ENCODE measurements at regions not wholly inside any gene's neighbourhood (a gene's known extent, or its start where the extent isn't known, plus 50 kb on each side); places are given as distances from the start of the nearest gene placed in this dataset.

DNA sequence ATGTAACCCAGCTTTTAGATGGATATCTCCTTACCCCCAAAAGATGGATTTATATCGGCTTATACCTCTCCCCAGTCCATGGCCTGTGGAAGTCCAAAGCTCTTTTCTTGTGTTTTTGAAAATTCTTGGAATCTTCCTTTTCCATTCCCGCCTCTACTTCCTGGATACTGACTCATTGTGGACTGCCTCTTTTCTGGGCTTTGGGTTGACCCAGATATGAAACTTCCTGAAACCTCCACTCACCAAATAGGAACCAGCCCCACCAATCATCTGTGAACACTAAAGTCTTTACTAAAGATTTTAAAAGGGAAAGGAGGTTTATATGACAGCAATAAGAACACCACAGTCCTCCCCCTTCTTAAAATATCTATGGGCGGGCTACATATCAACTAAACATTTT lies 163.4 kb upstream of the SYN3 start:
- 84% methylated on average over 3 of the region's 3 CpGs for WGBS
- Histone ChIP-seq H3K27me3 (ENCODE audit: control insufficient read depth in 2 of 2, insufficient read depth in 1 of 2, low read length in 1 of 2) (no peaks in the 10 kb centered on the region), H3K27ac (ENCODE audit: low read depth in 1 of 2, low read length in 1 of 2) (no peak overlapping the region), H3K36me3 (ENCODE audit: control insufficient read depth in 2 of 2, insufficient read depth in 2 of 2, low read length in 1 of 2) (no peaks in the 10 kb centered on the region), H3K9me3 (ENCODE audit: control insufficient read depth in 2 of 2, insufficient read depth in 1 of 2, low read length in 1 of 2) (no peaks in the 10 kb centered on the region), H3K4me3 (ENCODE audit: low read length in 2 of 2) (no peak overlapping the region), H3K4me1 (ENCODE audit: control insufficient read depth in 2 of 2, insufficient read depth in 2 of 2, low read length in 2 of 2) (no peaks in the 10 kb centered on the region)
- DNase-seq (ENCODE audit: low read depth in 6 of 9, low spot score in 9 of 9) = no peak

DNA sequence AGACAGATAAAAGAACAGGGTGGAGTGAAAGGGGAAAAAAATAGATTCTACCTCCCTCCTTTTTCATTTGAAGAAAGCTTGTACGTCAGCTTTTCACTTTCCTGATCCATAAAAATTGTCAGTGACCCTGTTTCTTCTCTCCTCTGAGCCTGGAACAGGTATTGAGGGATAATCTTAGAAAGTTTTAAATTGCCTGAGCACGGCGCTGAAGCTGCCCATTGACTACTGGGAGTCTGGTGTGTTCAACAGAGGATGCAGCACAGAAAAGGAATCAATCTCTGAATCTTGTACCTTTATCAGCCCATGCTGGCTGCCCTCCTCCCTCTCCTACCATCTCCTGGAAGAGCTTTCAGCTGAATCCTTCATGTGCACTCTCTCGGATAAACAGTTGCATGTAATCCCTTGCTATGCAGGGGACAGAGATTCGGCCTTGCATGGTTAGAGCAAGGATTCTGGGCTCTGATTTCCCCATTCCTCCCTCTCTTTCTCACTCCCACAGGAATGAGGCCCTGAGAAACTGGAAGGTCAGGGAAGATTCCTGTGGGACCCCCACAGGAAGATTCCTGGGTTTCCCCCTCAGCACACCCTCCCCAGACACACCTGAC lies 162.4 kb upstream of the SYN3 start:
- no peak for DNase-seq (ENCODE audit: low read depth in 6 of 9, low spot score in 9 of 9)
- WGBS = 87% methylated on average over 5 of the region's 5 CpGs
- no peak overlapping the region for H3K27ac ChIP-seq (ENCODE audit: low read depth in 1 of 2, low read length in 1 of 2)
- no peaks in the 10 kb centered on the region for H3K27me3 ChIP-seq (ENCODE audit: control insufficient read depth in 2 of 2, insufficient read depth in 1 of 2, low read length in 1 of 2)
- no peaks in the 10 kb centered on the region for H3K9me3 ChIP-seq (ENCODE audit: control insufficient read depth in 2 of 2, insufficient read depth in 1 of 2, low read length in 1 of 2)
- no peaks in the 10 kb centered on the region for H3K36me3 ChIP-seq (ENCODE audit: control insufficient read depth in 2 of 2, insufficient read depth in 2 of 2, low read length in 1 of 2)
- H3K4me3 ChIP-seq (ENCODE audit: low read length in 2 of 2) = no peak overlapping the region
- no peaks in the 10 kb centered on the region for H3K4me1 ChIP-seq (ENCODE audit: control insufficient read depth in 2 of 2, insufficient read depth in 2 of 2, low read length in 2 of 2)

DNA sequence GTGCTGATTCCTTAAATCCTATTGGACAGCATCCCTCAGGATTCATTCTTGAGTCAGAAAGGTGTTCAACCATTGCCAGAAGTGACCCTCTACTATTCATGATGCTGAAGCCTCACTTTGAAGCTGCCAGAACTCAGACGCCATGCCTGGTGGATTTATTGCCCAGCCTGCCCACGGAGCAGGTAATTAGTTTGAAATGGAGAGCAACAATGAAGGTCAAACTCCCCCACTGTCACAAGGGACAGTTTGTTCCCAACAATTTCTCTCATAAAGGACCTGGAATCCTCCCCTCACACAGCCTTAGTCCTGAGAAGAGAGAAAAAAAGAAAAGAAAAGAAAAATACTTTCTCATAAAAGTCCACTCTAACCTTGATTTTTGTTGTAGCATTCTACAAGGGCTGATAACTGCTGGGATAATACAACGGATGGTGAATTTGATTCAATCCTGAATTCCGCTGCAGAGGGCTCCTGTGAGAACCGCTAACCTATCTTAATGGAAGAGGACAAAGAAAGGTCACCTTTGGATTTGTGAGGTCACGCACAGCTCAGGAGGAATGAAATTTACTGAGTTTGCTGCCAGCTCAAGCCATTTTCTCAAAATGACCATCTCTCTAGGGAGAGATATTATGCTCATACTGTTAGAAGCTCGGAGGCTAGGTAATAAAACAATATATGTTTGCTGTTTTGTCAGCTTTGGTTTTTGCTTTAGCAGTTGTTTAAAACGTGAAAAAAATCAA lies 161.6 kb upstream of the SYN3 start:
- Histone ChIP-seq H3K27ac (ENCODE audit: low read depth in 1 of 2, low read length in 1 of 2) (no peak overlapping the region), H3K4me1 (ENCODE audit: control insufficient read depth in 2 of 2, insufficient read depth in 2 of 2, low read length in 2 of 2) (no peaks in the 10 kb centered on the region), H3K9me3 (ENCODE audit: control insufficient read depth in 2 of 2, insufficient read depth in 1 of 2, low read length in 1 of 2) (no peaks in the 10 kb centered on the region), H3K27me3 (ENCODE audit: control insufficient read depth in 2 of 2, insufficient read depth in 1 of 2, low read length in 1 of 2) (no peaks in the 10 kb centered on the region), H3K36me3 (ENCODE audit: control insufficient read depth in 2 of 2, insufficient read depth in 2 of 2, low read length in 1 of 2) (no peaks in the 10 kb centered on the region), H3K4me3 (ENCODE audit: low read length in 2 of 2) (no peak overlapping the region)
- no peak for DNase-seq (ENCODE audit: low read depth in 6 of 9, low spot score in 9 of 9)
- WGBS = 82% methylated on average over 8 of the region's 8 CpGs

DNA sequence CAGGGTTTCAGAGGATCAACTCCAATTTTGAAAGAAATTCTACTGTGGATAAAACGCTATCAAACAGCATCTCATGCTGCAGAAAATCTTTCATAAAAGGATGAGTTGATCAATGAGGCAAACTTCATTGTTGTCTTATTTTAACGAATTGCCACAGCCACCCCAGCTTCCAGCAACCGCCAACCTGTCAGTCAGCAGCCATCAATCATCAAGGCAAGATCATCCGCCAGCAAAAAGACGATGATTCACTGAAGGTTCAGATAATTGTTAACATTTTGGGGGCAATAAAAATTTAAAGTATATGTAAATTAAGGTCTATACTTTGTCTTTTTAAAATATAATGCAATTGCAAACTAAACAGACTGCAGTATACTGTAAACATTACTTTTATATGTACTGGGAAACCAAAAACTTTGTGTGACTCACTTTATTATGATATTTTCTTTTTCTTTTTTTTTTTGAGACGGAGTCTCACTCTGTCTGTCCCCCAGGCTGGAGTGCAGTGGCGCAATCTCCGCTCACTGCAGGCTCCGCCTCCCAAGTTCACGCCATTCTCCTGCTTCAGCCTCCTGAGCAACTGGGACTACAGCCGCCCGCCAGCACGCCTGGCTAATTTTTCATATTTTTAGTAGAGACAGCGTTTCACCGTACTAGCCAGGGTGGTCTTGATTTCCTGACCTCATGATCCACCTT lies 155.3 kb upstream of the SYN3 start:
- no peak for DNase-seq (ENCODE audit: low read depth in 6 of 9, low spot score in 9 of 9)
- H3K27me3 ChIP-seq (ENCODE audit: control insufficient read depth in 2 of 2, insufficient read depth in 1 of 2, low read length in 1 of 2) = peaks cover 0 to 2% of the 10 kb centered on the region in 2 donors
- H3K9me3 ChIP-seq (ENCODE audit: control insufficient read depth in 2 of 2, insufficient read depth in 1 of 2, low read length in 1 of 2) = no peaks in the 10 kb centered on the region
- H3K36me3 ChIP-seq (ENCODE audit: control insufficient read depth in 2 of 2, insufficient read depth in 2 of 2, low read length in 1 of 2) = no peaks in the 10 kb centered on the region
- H3K4me1 ChIP-seq (ENCODE audit: control insufficient read depth in 2 of 2, insufficient read depth in 2 of 2, low read length in 2 of 2) = no peaks in the 10 kb centered on the region
- WGBS = 90% methylated on average over 15 of the region's 15 CpGs
- H3K4me3 ChIP-seq (ENCODE audit: low read length in 2 of 2) = no peak overlapping the region
- H3K27ac ChIP-seq (ENCODE audit: low read depth in 1 of 2, low read length in 1 of 2) = no peak overlapping the region

DNA sequence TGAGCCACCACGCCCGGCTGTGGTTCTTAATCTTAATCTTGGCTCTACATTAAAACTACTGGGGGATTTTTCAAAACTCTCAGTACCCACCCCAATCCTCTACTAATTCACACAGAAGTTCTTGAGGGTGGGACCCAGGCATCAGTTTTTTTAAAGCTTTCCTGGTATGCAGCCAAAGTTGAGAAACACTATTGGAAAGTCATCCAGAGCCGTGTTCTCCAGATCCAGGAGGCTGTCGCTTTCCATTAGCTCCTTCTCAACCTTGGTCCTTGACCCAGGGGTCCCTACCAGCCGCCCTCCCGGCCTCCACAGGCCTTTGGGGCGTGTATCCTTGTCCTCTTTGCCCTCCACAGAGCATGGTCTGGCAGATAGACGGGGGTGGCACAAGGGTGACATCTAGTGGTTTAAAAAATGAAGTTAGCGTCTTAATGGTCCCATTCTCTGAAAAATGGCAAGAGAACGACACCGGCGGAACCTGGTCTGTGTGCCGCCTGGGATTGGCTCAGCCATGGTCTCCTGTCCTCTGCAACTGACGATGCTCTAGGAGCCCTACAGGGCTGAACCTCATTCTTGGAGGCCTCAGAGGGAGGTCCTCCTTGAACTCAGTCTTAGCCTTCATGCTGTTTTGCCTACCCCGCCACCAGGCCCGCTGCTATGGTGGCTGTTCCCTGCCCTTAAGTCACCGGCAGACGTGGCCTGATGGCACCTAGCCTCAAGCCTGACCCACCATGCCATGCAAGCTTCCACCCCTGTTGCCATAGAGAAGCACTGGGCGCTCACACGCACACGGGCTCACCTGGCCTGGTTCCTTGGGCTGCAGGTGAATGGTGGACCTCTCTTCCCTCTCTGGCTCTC lies 152.0 kb upstream of the SYN3 start:
- no peak overlapping the region for H3K4me3 ChIP-seq (ENCODE audit: low read length in 2 of 2)
- peak in 6 of 9 donors; percentile 6 to 37 (median 14) for DNase-seq (ENCODE audit: low read depth in 6 of 9, low spot score in 9 of 9)
- H3K36me3 ChIP-seq (ENCODE audit: control insufficient read depth in 2 of 2, insufficient read depth in 2 of 2, low read length in 1 of 2) = no peaks in the 10 kb centered on the region
- H3K27me3 ChIP-seq (ENCODE audit: control insufficient read depth in 2 of 2, insufficient read depth in 1 of 2, low read length in 1 of 2) = peaks cover 0 to 2% of the 10 kb centered on the region in 2 donors
- no peaks in the 10 kb centered on the region for H3K4me1 ChIP-seq (ENCODE audit: control insufficient read depth in 2 of 2, insufficient read depth in 2 of 2, low read length in 2 of 2)
- no peaks in the 10 kb centered on the region for H3K9me3 ChIP-seq (ENCODE audit: control insufficient read depth in 2 of 2, insufficient read depth in 1 of 2, low read length in 1 of 2)
- H3K27ac ChIP-seq (ENCODE audit: low read depth in 1 of 2, low read length in 1 of 2) = no peak overlapping the region
- WGBS = 54% methylated on average over 21 of the region's 21 CpGs

DNA sequence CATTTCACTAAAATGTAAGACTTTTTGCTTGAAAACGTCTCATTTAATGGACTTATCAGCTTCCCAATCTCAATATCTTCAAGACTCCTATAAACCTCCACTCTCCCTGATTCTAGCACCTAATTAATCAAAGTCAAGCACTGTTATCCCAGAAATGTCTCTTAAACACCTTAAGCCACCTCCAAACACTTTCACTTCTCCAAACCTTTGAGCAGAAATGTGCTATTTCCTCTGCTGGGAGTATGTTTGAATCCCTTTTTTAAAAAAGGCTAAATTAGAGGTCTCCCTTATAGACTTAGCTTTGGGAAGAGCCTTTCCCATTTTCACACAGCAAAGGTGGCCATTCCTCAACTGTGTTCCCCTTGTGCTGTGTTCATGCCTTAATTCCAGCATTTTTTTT lies 146.2 kb upstream of the SYN3 start:
- H3K4me3 ChIP-seq (ENCODE audit: low read length in 2 of 2) = no peak overlapping the region
- 12% methylated on average over 1 of the region's 1 CpG for WGBS
- no peaks in the 10 kb centered on the region for H3K36me3 ChIP-seq (ENCODE audit: control insufficient read depth in 2 of 2, insufficient read depth in 2 of 2, low read length in 1 of 2)
- no peak overlapping the region for H3K27ac ChIP-seq (ENCODE audit: low read depth in 1 of 2, low read length in 1 of 2)
- no peaks in the 10 kb centered on the region for H3K9me3 ChIP-seq (ENCODE audit: control insufficient read depth in 2 of 2, insufficient read depth in 1 of 2, low read length in 1 of 2)
- no peaks in the 10 kb centered on the region for H3K27me3 ChIP-seq (ENCODE audit: control insufficient read depth in 2 of 2, insufficient read depth in 1 of 2, low read length in 1 of 2)
- H3K4me1 ChIP-seq (ENCODE audit: control insufficient read depth in 2 of 2, insufficient read depth in 2 of 2, low read length in 2 of 2) = no peaks in the 10 kb centered on the region
- DNase-seq (ENCODE audit: low read depth in 6 of 9, low spot score in 9 of 9) = no peak

DNA sequence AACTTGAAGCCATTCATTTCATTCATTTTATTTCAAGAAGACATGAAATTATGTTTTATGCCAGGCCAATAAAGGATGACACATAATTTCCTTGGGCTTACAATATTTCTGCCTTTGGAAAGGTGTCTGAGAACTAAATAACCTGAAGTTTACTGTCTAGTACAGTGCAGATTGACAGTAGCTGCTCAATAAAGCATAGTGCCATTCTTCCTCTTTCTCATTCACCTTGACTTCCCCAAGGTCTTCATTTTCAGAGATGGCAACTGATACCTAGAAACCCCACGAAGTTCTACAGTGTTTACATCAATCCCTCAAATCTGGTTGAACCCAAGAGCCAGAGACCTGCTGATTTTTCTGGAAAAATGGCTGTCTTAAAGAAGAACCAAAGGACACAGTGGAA lies 144.3 kb upstream of the SYN3 start:
- Histone ChIP-seq H3K9me3 (ENCODE audit: control insufficient read depth in 2 of 2, insufficient read depth in 1 of 2, low read length in 1 of 2) (no peaks in the 10 kb centered on the region), H3K36me3 (ENCODE audit: control insufficient read depth in 2 of 2, insufficient read depth in 2 of 2, low read length in 1 of 2) (no peaks in the 10 kb centered on the region), H3K4me1 (ENCODE audit: control insufficient read depth in 2 of 2, insufficient read depth in 2 of 2, low read length in 2 of 2) (no peaks in the 10 kb centered on the region), H3K4me3 (ENCODE audit: low read length in 2 of 2) (no peak overlapping the region), H3K27ac (ENCODE audit: low read depth in 1 of 2, low read length in 1 of 2) (no peak overlapping the region), H3K27me3 (ENCODE audit: control insufficient read depth in 2 of 2, insufficient read depth in 1 of 2, low read length in 1 of 2) (no peaks in the 10 kb centered on the region)
- no peak for DNase-seq (ENCODE audit: low read depth in 6 of 9, low spot score in 9 of 9)
- WGBS = 32% methylated on average over 1 of the region's 1 CpG

DNA sequence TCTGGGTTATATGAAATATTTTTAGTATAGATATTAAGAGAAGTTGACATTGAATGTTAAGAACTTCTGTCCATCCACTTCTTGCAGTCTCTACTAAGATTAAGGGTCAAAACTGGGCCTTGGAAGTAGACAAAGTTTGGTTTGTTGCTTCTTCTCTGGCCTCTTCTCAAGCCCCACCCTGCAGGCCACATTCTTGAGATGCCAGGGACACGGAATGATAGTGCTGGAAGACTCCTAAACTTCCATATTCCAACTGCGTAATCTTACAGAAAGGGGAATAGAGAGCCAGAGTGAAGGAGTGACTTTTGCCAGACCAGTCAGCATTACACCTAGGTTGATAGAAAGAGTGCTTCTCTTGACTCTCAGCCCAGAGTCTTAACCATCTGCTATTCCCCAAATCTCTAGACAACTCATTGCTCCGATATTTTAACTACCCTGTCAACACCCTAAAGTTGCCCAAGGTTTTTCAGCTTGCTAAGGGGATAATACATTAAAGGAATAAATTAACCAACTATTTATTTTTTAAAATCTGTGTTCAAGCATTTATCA lies 136.4 kb upstream of the SYN3 start:
- Histone ChIP-seq H3K4me3 (ENCODE audit: low read length in 2 of 2) (no peak overlapping the region), H3K27ac (ENCODE audit: low read depth in 1 of 2, low read length in 1 of 2) (no peak overlapping the region), H3K4me1 (ENCODE audit: control insufficient read depth in 2 of 2, insufficient read depth in 2 of 2, low read length in 2 of 2) (no peaks in the 10 kb centered on the region), H3K27me3 (ENCODE audit: control insufficient read depth in 2 of 2, insufficient read depth in 1 of 2, low read length in 1 of 2) (no peaks in the 10 kb centered on the region), H3K36me3 (ENCODE audit: control insufficient read depth in 2 of 2, insufficient read depth in 2 of 2, low read length in 1 of 2) (no peaks in the 10 kb centered on the region), H3K9me3 (ENCODE audit: control insufficient read depth in 2 of 2, insufficient read depth in 1 of 2, low read length in 1 of 2) (no peaks in the 10 kb centered on the region)
- DNase-seq (ENCODE audit: low read depth in 6 of 9, low spot score in 9 of 9) = no peak
- WGBS = 78% methylated on average over 3 of the region's 3 CpGs
